SK-N-MC (cell line): ENCODE measurements at regions not wholly inside any gene's neighbourhood (a gene's known extent, or its start where the extent isn't known, plus 50 kb on each side); places are given as distances from the start of the nearest gene placed in this dataset.

Experiments used
- EZH2 ChIP-seq: fragments of 200-600 bp; sonication (generic); IDR thresholded peaks from one replicate; pipeline ENCODE4 v1.6.1; 2017; ENCODE audit warnings: antibody characterized with exemption
- FOXP2 ChIP-seq: optimal IDR thresholded peaks from 2 replicates; pipeline ENCODE3; 2011; ENCODE audit warnings: mild to moderate bottlenecking, moderate library complexity; ENCODE audit not compliant: insufficient read depth; ENCODE audit errors: extremely low read length, control extremely low read depth
- POLR2AphosphoS5 ChIP-seq: IDR thresholded peaks from 2 replicates; pipeline ENCODE4 v1.6.1; 2012; ENCODE audit warnings: mild to moderate bottlenecking, low read depth, low read length, borderline replicate concordance

DNA sequence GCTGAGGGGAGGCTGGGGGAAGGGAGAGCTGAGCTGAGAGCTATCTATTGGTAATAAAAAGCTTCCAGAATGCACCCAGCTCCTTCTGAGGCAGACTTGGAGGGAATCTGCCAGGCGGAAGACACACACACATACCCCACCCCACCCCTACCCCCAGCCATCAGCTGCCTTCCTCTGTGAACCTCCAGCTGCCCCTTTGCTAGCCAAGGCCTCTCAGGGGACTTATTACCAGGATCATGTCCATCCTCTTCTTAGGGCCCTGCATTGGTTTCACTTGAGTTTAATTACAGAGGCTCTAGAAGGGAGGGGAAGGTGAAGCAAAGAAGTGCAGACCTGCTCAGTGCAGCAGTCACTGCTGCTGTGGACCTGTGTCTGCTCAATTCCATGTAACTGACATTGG is 156.4 kb downstream of the OMA1 start:
- TF ChIP-seq EZH2 = no peak
- TF ChIP-seq POLR2AphosphoS5 = no peak
- no peak for TF ChIP-seq FOXP2
